Esophagus mucosa (tissue), 1 donor: ENCODE measurements at regions not wholly inside any gene's neighbourhood (a gene's known extent, or its start where the extent isn't known, plus 50 kb on each side); places are given as distances from the start of the nearest gene placed in this dataset.
"Not testable (repeated sequence)": the region's sequence is repeated elsewhere in the genome, so short reads cannot be mapped to it uniquely, and the experiment has no call there.

ENCODE experiments used
- ATAC-seq: fragments of 200-7000 bp; cut with Tn5 transposase; one replicate; pipeline ENCODE4 v1.9.1; 2020
- donor health status: DM: yes; HTN: yes; CAD: no.

- peak; percentile 22 for ATAC-seq
These were observed 290.2 kb downstream of the FGFR2 start for GRCh38 chr10:121308020-121308419.

- ATAC-seq, result no peak
These were observed 289.1 kb downstream of the FGFR2 start for GRCh38 chr10:121309164-121309563.

GRCh38 chr10:121310151-121310711 lies 288.0 kb downstream of the FGFR2 start:
- ATAC-seq, result no peak

- ATAC-seq, result no peak
These were observed 286.3 kb downstream of the FGFR2 start for GRCh38 chr10:121311812-121312443.

- no peak for ATAC-seq
These were observed 285.7 kb downstream of the FGFR2 start for GRCh38 chr10:121312587-121312986.

GRCh38 chr10:121313119-121313875 lies 284.9 kb downstream of the FGFR2 start:
- peak; percentile 67 for ATAC-seq

- no peak for ATAC-seq
These were observed 281.8 kb downstream of the FGFR2 start for GRCh38 chr10:121316432-121316831.

GRCh38 chr10:121317374-121317773 lies 280.9 kb downstream of the FGFR2 start:
- no peak for ATAC-seq

GRCh38 chr10:121322046-121322445 lies 276.2 kb downstream of the FGFR2 start:
- no peak for ATAC-seq

- ATAC-seq, result no peak
These were observed 275.5 kb downstream of the FGFR2 start for GRCh38 chr10:121322776-121323175.

GRCh38 chr10:121323443-121323842 lies 274.8 kb downstream of the FGFR2 start:
- ATAC-seq, result peak; percentile 61

GRCh38 chr10:121324678-121325213 lies 273.5 kb downstream of the FGFR2 start:
- peak; percentile 68 for ATAC-seq

- peak; percentile 88 for ATAC-seq
These were observed 272.6 kb downstream of the FGFR2 start for GRCh38 chr10:121325490-121326231.

- ATAC-seq, result no peak
These were observed 271.3 kb downstream of the FGFR2 start for GRCh38 chr10:121326905-121327304.

- ATAC-seq, result no peak
These were observed 270.5 kb downstream of the FGFR2 start for GRCh38 chr10:121327727-121328126.

GRCh38 chr10:121329631-121330030 lies 268.6 kb downstream of the FGFR2 start:
- ATAC-seq, result not testable (repeated sequence)

- no peak for ATAC-seq
These were observed 267.7 kb downstream of the FGFR2 start for GRCh38 chr10:121330563-121330962.

- ATAC-seq, result no peak
These were observed 265.9 kb downstream of the FGFR2 start for GRCh38 chr10:121332353-121332752.

GRCh38 chr10:121332829-121333765 lies 265.1 kb downstream of the FGFR2 start:
- peak; percentile 96 for ATAC-seq

- ATAC-seq, result no peak
These were observed 262.8 kb downstream of the FGFR2 start for GRCh38 chr10:121335386-121335925.

GRCh38 chr10:121337427-121337826 lies 260.8 kb downstream of the FGFR2 start:
- no peak for ATAC-seq
